ENCODE measurements at regions not wholly inside any gene's neighbourhood (a gene's known extent, or its start where the extent isn't known, plus 50 kb on each side); places are given as distances from the start of the nearest gene placed in this dataset.

GRCh38 chr9:91102269-91102668 is 259.4 kb downstream of the AUH start:
- H4K8ac ChIP-seq (ENCODE audit: extremely low read depth, insufficient read depth, low read length) = no peak overlapping the region
- H3K23ac ChIP-seq (ENCODE audit: insufficient read length) = no peak overlapping the region
- no peak overlapping the region for H2BK15ac ChIP-seq (ENCODE audit: low read length)
- no peak overlapping the region for H3K14ac ChIP-seq (ENCODE audit: insufficient read length)
- H2BK12ac ChIP-seq (ENCODE audit: low read depth, low read length) = no peak overlapping the region
- CTCF ChIA-PET (ENCODE audit: partially characterized antibody) = interaction anchor here (0.6 to 1.1 kb wide), 3 partner anchors 13 to 656 kb away, joined by 3 read pairs; no protein-coding TSS in a partner anchor
- H4K20me1 ChIP-seq (replicated peaks in 1 of 2; ENCODE audit: control insufficient read depth in 1 of 2, insufficient read depth in 2 of 2, low read length in 2 of 2) = no peaks in the 10 kb centered on the region
- no peak overlapping the region for H3K4me2 ChIP-seq (ENCODE audit: insufficient read depth in 1 of 2, low read depth in 2 of 2, low read length in 2 of 2)
- no peak overlapping the region for H2BK5ac ChIP-seq (ENCODE audit: low read depth, low read length)
- H3K79me1 ChIP-seq (ENCODE audit: low read depth, low read length) = no peaks in the 10 kb centered on the region
- H2BK20ac ChIP-seq (ENCODE audit: low read length) = no peak overlapping the region
- H3K9ac ChIP-seq (replicated peaks in 1 of 4; ENCODE audit: extremely low read depth in 1 of 4, low read depth in 3 of 4, low read length in 3 of 4) = no peak overlapping the region
- H4K91ac ChIP-seq (replicated peaks; ENCODE audit: insufficient read length, low read length) = no peak overlapping the region
- FAIRE-seq (no peak), DNase-seq (ENCODE audit: low read depth in 1 of 2, low spot score in 2 of 2) (no peak)
- peaks cover 0 to 4% (median 0%) of the 10 kb centered on the region in 4 experiments; a peak in 1 of 7 replicates for H3K4me1 ChIP-seq (replicated peaks in 1 of 4; ENCODE audit: control insufficient read depth in 3 of 4, insufficient read depth in 4 of 4, low read length in 3 of 4)
- POLR2A ChIA-PET (ENCODE audit: partially characterized antibody) = no interaction called here
- no peak overlapping the region for H3K4ac ChIP-seq (replicated peaks; ENCODE audit: insufficient read length, low read depth, low read length)
- no peak overlapping the region for H3K18ac ChIP-seq (ENCODE audit: extremely low read depth, low read length)
- H3K79me2 ChIP-seq (ENCODE audit: control insufficient read depth in 1 of 2, insufficient read depth in 2 of 2, low read length in 2 of 2) = no peaks in the 10 kb centered on the region
- no peaks in the 10 kb centered on the region for H3K36me3 ChIP-seq (ENCODE audit: control insufficient read depth in 2 of 4, insufficient read depth in 4 of 4, low read length in 3 of 4)
- H3K27me3 ChIP-seq (replicated peaks in 1 of 4; ENCODE audit: control insufficient read depth in 3 of 4, extremely low read depth in 1 of 4, insufficient read depth in 3 of 4, low read length in 3 of 4) = no peaks in the 10 kb centered on the region; a peak in 1 of 7 replicates
- H3K9me3 ChIP-seq (ENCODE audit: insufficient read depth in 2 of 2, low read depth in 1 of 2, low read length in 1 of 2) = no peaks in the 10 kb centered on the region
- peak overlapping the region; percentile 49 for H2BK120ac ChIP-seq (replicated peaks; ENCODE audit: low read depth, low read length)
- no peak overlapping the region for H2AK5ac ChIP-seq (ENCODE audit: low read depth, low read length)
- no peak overlapping the region for H3K4me3 ChIP-seq (ENCODE audit: extremely low read depth in 1 of 4, insufficient read depth in 2 of 4, low read depth in 3 of 4, low read length in 4 of 4)
- no peak overlapping the region for H2AFZ ChIP-seq (ENCODE audit: low read length)
- no peak overlapping the region for H3K56ac ChIP-seq (replicated peaks; ENCODE audit: insufficient read length, low read depth, low read length)
- no peaks in the 10 kb centered on the region for H3K23me2 ChIP-seq (ENCODE audit: low read depth, low read length)
- no peak overlapping the region for H4K5ac ChIP-seq (ENCODE audit: insufficient read length, low read depth, low read length)
- no peak overlapping the region for H3K27ac ChIP-seq (ENCODE audit: low read depth, low read length)
- TF ChIP-seq TAF7 (optimal IDR thresholded peaks at IDR 0.05; ENCODE audit: borderline replicate concordance, low read depth, low read length) = no peak
- no peak for TF ChIP-seq BACH1 (IDR thresholded peaks at IDR 0.05; ENCODE audit: low read length)
- no peak for TF ChIP-seq USF2 (IDR thresholded peaks at IDR 0.05; ENCODE audit: low read length)
- TF ChIP-seq SUZ12 (IDR thresholded peaks at IDR 0.05; ENCODE audit: low read length) = no peak
- no peak for TF ChIP-seq TAF1 (IDR thresholded peaks at IDR 0.05; ENCODE audit: low read depth, low read length)
- TF ChIP-seq E2F6 (IDR thresholded peaks at IDR 0.05) = no peak
- no peak for TF ChIP-seq GABPA (IDR thresholded peaks at IDR 0.05; ENCODE audit: borderline replicate concordance, insufficient read depth, low read length)
- no peak for TF ChIP-seq GTF2F1 (IDR thresholded peaks at IDR 0.05; ENCODE audit: borderline replicate concordance, low read depth, low read length)
- TF ChIP-seq CBX8 (IDR thresholded peaks at IDR 0.05; ENCODE audit: borderline replicate concordance, low read depth, low read length) = no peak
- TF ChIP-seq HDAC6 (IDR thresholded peaks at IDR 0.05; ENCODE audit: low read depth, low read length) = no peak
- no peak for TF ChIP-seq ATF3 (IDR thresholded peaks at IDR 0.05; ENCODE audit: insufficient read depth, low read depth, low read length)
- TF ChIP-seq RXRA (IDR thresholded peaks at IDR 0.05; ENCODE audit: insufficient read depth, low read depth, low read length) = no peak
- no peak for TF ChIP-seq POLR2AphosphoS5 (IDR thresholded peaks at IDR 0.05; ENCODE audit: low read depth, low read length)
- TF ChIP-seq JUND (IDR thresholded peaks at IDR 0.05; ENCODE audit: low read length) = no peak
